KOPT-K1 (cell line): ENCODE measurements at regions not wholly inside any gene's neighbourhood (a gene's known extent, or its start where the extent isn't known, plus 50 kb on each side); places are given as distances from the start of the nearest gene placed in this dataset.
"Not testable (repeated sequence)": the region's sequence is repeated elsewhere in the genome, so short reads cannot be mapped to it uniquely, and the experiment has no call there.

Experiments used
- H3K27ac ChIP-seq: fragments of 200-600 bp; sonication (generic); 2 replicates; pipeline ENCODE4 v1.5.1; 2016; ENCODE audit warnings: antibody characterized with exemption, mild to moderate bottlenecking, low read depth, low read length; ENCODE audit not compliant: poor library complexity, severe bottlenecking
- H3K36me3 ChIP-seq: fragments of 200-600 bp; sonication (generic); 2 replicates; pipeline ENCODE4 v1.5.1; 2017; ENCODE audit warnings: antibody characterized with exemption, mild to moderate bottlenecking, low read length, moderate library complexity; ENCODE audit not compliant: insufficient read depth
- H3K9me3 ChIP-seq: fragments of 200-600 bp; sonication (generic); 2 replicates; pipeline ENCODE4 v1.5.1; 2017; ENCODE audit warnings: antibody characterized with exemption, low read length, mild to moderate bottlenecking; ENCODE audit not compliant: insufficient read depth, poor library complexity, severe bottlenecking

GRCh38 chr5:91446880-91447279 lies 63.8 kb upstream of the ARRDC3 start:
- H3K36me3 ChIP-seq, H3K27ac ChIP-seq, H3K9me3 ChIP-seq: not testable (repeated sequence)

- no peak overlapping the region for H3K27ac ChIP-seq
- no peaks in the 10 kb centered on the region for H3K9me3 ChIP-seq
- no peaks in the 10 kb centered on the region for H3K36me3 ChIP-seq
Observed at GRCh38 chr5:91443761-91444467, 60.8 kb upstream of the ARRDC3 start.

- Histone ChIP-seq H3K9me3 (no peaks in the 10 kb centered on the region), H3K27ac (no peak overlapping the region), H3K36me3 (no peaks in the 10 kb centered on the region)
Observed at GRCh38 chr5:91443023-91443422, 59.9 kb upstream of the ARRDC3 start.

GRCh38 chr5:91441082-91441481 lies 58.0 kb upstream of the ARRDC3 start:
- no peak overlapping the region for H3K27ac ChIP-seq
- H3K9me3 ChIP-seq, result no peaks in the 10 kb centered on the region
- H3K36me3 ChIP-seq, result no peaks in the 10 kb centered on the region

GRCh38 chr5:91438871-91439270 lies 55.8 kb upstream of the ARRDC3 start:
- H3K9me3 ChIP-seq, result no peaks in the 10 kb centered on the region
- H3K36me3 ChIP-seq, result no peaks in the 10 kb centered on the region
- H3K27ac ChIP-seq, result no peak overlapping the region

GRCh38 chr5:91436241-91436640 lies 53.1 kb upstream of the ARRDC3 start:
- Histone ChIP-seq H3K9me3 (no peaks in the 10 kb centered on the region), H3K27ac (no peak overlapping the region), H3K36me3 (no peaks in the 10 kb centered on the region)

- Histone ChIP-seq H3K27ac (no peak overlapping the region), H3K36me3 (no peaks in the 10 kb centered on the region), H3K9me3 (no peaks in the 10 kb centered on the region)
Observed at GRCh38 chr5:91434348-91434747, 51.2 kb upstream of the ARRDC3 start.

GRCh38 chr5:91433861-91434260 lies 50.7 kb upstream of the ARRDC3 start:
- H3K27ac ChIP-seq, result no peak overlapping the region
- no peaks in the 10 kb centered on the region for H3K36me3 ChIP-seq
- no peaks in the 10 kb centered on the region for H3K9me3 ChIP-seq
